ENCODE measurements at regions not wholly inside any gene's neighbourhood (a gene's known extent, or its start where the extent isn't known, plus 50 kb on each side); places are given as distances from the start of the nearest gene placed in this dataset.

DNA sequence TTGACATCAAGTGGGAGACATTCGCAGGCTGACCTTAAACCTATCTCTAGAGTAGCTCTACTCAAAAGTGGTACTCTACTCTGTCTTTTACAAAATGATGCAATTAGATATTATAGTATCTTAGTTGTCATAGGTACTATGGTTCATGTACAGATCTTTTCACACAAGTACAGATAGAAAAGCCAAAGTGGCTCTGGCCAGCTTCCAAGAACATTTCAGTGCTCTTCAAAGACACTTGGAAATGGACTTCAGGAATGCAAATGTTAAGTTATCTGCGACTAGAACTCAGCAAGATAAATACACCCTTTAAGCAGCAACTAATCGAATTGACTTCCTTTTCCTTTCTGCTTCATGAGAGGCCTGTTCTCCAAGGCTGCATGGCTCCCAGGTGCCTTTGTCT lies 718.7 kb upstream of the FAM98A start:
- Histone ChIP-seq H3K9me3 (ENCODE audit: control insufficient read depth in 2 of 2, low read length in 2 of 2) (no peaks in the 10 kb centered on the region), H3K36me3 (ENCODE audit: control insufficient read depth, insufficient read depth, low read length) (no peaks in the 10 kb centered on the region), H3K4me1 (ENCODE audit: control insufficient read depth, insufficient read depth, low read length, poor library complexity, severe bottlenecking) (no peaks in the 10 kb centered on the region), H3K27ac (ENCODE audit: insufficient read depth, low read length, poor library complexity, severe bottlenecking) (no peak overlapping the region), H3K27me3 (ENCODE audit: control insufficient read depth, insufficient read depth, low read length) (no peaks in the 10 kb centered on the region), H3K4me3 (ENCODE audit: low read depth, low read length) (no peak overlapping the region)
- Mint-ChIP-seq H3K4me3 (no peak overlapping the region), H3K9me3 (peaks cover 0 to 5% (median 0%) of the 10 kb centered on the region in 7 donors), H3K27ac (no peak overlapping the region), H3K4me1 (no peaks in the 10 kb centered on the region), H3K36me3 (no peaks in the 10 kb centered on the region), H3K27me3 (no peaks in the 10 kb centered on the region)
- no peak for DNase-seq
- ATAC-seq (ENCODE audit: low read depth in 2 of 2): no peak

DNA sequence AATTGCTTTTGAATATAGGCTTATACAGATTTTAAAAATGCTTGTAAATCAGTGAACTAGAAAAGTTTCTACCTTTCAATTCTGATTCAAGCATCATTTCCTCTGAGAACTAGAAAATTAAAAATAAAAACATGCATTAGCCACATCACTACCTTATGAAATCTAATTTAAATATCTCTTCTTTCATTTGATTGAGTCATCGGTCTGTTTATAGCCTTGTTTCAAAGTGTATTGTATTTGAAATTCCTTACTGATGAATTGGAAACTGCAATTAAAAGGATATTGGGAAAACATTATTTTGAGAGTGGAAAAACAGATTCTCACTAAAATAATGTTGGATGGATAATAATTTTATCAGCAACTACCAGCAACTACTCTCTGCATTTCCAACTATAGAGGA lies 717.7 kb upstream of the FAM98A start:
- no peak for ATAC-seq (ENCODE audit: low read depth in 2 of 2)
- H3K36me3 ChIP-seq (ENCODE audit: control insufficient read depth, insufficient read depth, low read length): no peaks in the 10 kb centered on the region

DNA sequence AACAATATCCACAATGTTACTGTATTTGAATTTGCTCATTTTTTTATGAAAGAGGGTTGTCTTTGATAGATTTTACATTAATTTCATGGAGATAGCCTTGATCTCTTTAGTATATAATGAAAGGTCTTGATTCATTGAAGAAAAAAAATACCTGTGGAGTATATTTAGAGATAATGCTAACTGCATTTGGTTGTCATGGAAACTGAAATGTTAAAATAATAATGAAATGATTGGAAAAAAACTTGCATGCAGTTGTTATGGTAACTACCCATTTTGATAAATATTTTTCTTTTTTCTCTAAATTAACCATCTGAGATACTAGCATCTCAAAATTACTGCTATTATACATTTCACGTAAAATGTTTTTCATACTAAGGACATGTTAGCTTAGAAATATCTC lies 712.7 kb upstream of the FAM98A start:
- Histone ChIP-seq H3K4me1 (ENCODE audit: control insufficient read depth, insufficient read depth, low read length, poor library complexity, severe bottlenecking) (no peaks in the 10 kb centered on the region), H3K27me3 (ENCODE audit: control insufficient read depth, insufficient read depth, low read length) (no peaks in the 10 kb centered on the region), H3K36me3 (ENCODE audit: control insufficient read depth, insufficient read depth, low read length) (no peaks in the 10 kb centered on the region), H3K4me3 (ENCODE audit: low read depth, low read length) (no peak overlapping the region), H3K9me3 (ENCODE audit: control insufficient read depth in 2 of 2, low read length in 2 of 2) (no peaks in the 10 kb centered on the region), H3K27ac (ENCODE audit: insufficient read depth, low read length, poor library complexity, severe bottlenecking) (no peak overlapping the region)
- Mint-ChIP-seq H3K36me3 (no peaks in the 10 kb centered on the region), H3K9me3 (peaks cover 0 to 15% (median 5%) of the 10 kb centered on the region in 7 donors), H3K4me1 (no peaks in the 10 kb centered on the region), H3K27ac (no peak overlapping the region), H3K27me3 (no peaks in the 10 kb centered on the region), H3K4me3 (no peak overlapping the region)
- DNase-seq: no peak
- ATAC-seq (ENCODE audit: low read depth in 2 of 2): no peak

More for the DNA sequence above, 717.7 kb upstream of the FAM98A start:
- H3K4me1 ChIP-seq (ENCODE audit: control insufficient read depth, insufficient read depth, low read length, poor library complexity, severe bottlenecking): no peaks in the 10 kb centered on the region
- Mint-ChIP-seq H3K4me1 (no peaks in the 10 kb centered on the region), H3K4me3 (no peak overlapping the region), H3K27ac (no peak overlapping the region), H3K9me3 (peaks cover 0 to 7% (median 3%) of the 10 kb centered on the region in 7 donors), H3K27me3 (no peaks in the 10 kb centered on the region), H3K36me3 (no peaks in the 10 kb centered on the region)
- no peak overlapping the region for H3K27ac ChIP-seq (ENCODE audit: insufficient read depth, low read length, poor library complexity, severe bottlenecking)
- H3K27me3 ChIP-seq (ENCODE audit: control insufficient read depth, insufficient read depth, low read length): no peaks in the 10 kb centered on the region
- H3K9me3 ChIP-seq (ENCODE audit: control insufficient read depth in 2 of 2, low read length in 2 of 2): no peaks in the 10 kb centered on the region
- no peak overlapping the region for H3K4me3 ChIP-seq (ENCODE audit: low read depth, low read length)
- no peak for DNase-seq

DNA sequence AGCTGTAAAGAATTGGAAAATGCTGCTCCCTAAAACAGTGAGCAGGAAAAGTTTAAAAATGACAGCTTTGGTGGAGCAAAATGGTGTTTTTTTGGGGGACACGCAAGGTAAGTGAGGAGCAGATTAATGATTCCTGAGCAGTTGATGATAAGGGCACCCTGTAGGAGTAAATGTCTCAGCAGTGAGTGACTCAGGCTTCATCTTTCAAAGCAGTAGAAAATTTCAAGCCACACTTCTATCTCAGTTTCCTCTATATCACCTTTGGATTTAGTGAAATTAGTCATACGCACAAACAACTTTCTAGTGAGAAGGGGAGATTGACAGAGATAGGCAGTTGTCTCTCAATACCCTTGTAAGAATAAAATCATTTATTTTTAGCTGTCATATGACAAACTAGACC lies 709.0 kb upstream of the FAM98A start:
- H3K9me3 Mint-ChIP-seq: peaks cover 0 to 21% (median 3%) of the 10 kb centered on the region in 7 donors
- H3K4me1 ChIP-seq (ENCODE audit: control insufficient read depth, insufficient read depth, low read length, poor library complexity, severe bottlenecking): no peaks in the 10 kb centered on the region
- DNase-seq: no peak
- no peak overlapping the region for H3K4me3 ChIP-seq (ENCODE audit: low read depth, low read length)
- no peak overlapping the region for H3K27ac Mint-ChIP-seq
- no peaks in the 10 kb centered on the region for H3K27me3 Mint-ChIP-seq
- H3K4me3 Mint-ChIP-seq: no peak overlapping the region
- H3K36me3 Mint-ChIP-seq: no peaks in the 10 kb centered on the region
- H3K9me3 ChIP-seq (ENCODE audit: control insufficient read depth in 2 of 2, low read length in 2 of 2): no peaks in the 10 kb centered on the region
- no peaks in the 10 kb centered on the region for H3K36me3 ChIP-seq (ENCODE audit: control insufficient read depth, insufficient read depth, low read length)
- no peak for ATAC-seq (ENCODE audit: low read depth in 2 of 2)
- H3K4me1 Mint-ChIP-seq: no peaks in the 10 kb centered on the region
- no peaks in the 10 kb centered on the region for H3K27me3 ChIP-seq (ENCODE audit: control insufficient read depth, insufficient read depth, low read length)
- no peak overlapping the region for H3K27ac ChIP-seq (ENCODE audit: insufficient read depth, low read length, poor library complexity, severe bottlenecking)

DNA sequence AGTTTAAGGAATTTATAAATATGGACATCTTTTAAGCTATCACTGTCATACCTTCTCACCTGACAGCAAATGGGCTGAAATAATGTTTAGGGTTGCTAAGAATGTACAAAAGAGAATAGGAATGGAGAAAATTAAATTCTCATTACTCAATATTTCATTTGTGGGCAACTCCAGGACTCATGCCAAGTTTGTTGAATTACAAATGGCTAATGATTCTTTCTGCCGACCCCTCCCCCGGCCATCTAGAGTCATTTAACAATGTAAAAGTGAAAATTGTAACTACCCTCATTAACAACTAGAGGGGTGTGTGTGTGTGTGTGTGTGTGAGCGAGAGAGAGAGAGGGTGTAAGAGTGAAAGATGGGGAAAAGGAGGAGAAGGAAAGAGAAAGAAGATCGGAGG lies 708.5 kb upstream of the FAM98A start:
- Histone ChIP-seq H3K36me3 (ENCODE audit: control insufficient read depth, insufficient read depth, low read length) (no peaks in the 10 kb centered on the region), H3K4me1 (ENCODE audit: control insufficient read depth, insufficient read depth, low read length, poor library complexity, severe bottlenecking) (no peaks in the 10 kb centered on the region), H3K4me3 (ENCODE audit: low read depth, low read length) (no peak overlapping the region), H3K27me3 (ENCODE audit: control insufficient read depth, insufficient read depth, low read length) (no peaks in the 10 kb centered on the region), H3K27ac (ENCODE audit: insufficient read depth, low read length, poor library complexity, severe bottlenecking) (no peak overlapping the region), H3K9me3 (ENCODE audit: control insufficient read depth in 2 of 2, low read length in 2 of 2) (no peaks in the 10 kb centered on the region)
- DNase-seq (no peak), ATAC-seq (ENCODE audit: low read depth in 2 of 2) (no peak)
- Mint-ChIP-seq H3K4me3 (no peak overlapping the region), H3K27ac (no peak overlapping the region), H3K4me1 (no peaks in the 10 kb centered on the region), H3K27me3 (no peaks in the 10 kb centered on the region), H3K9me3 (peaks cover 0 to 21% (median 3%) of the 10 kb centered on the region in 7 donors), H3K36me3 (no peaks in the 10 kb centered on the region)

DNA sequence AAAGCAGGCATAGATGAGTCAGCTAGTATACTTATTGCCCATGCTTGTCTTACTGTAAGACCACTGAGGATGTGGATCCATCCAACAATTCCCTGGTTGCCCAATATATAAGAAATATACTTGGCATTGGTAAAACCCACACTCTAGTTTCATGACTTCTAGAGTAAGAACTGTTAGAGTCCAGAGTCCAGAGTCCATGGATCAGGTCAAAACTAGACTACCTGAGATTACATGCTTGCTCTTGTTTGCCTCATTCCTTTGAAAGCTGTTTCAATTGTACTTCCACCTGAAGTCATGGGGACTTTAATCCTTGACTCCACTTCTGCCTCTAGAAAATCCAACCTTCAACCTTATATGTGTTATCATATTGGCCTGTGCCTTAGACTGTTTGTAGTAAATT lies 707.6 kb upstream of the FAM98A start:
- Histone ChIP-seq H3K36me3 (ENCODE audit: control insufficient read depth, insufficient read depth, low read length) (no peaks in the 10 kb centered on the region), H3K4me3 (ENCODE audit: low read depth, low read length) (no peak overlapping the region), H3K4me1 (ENCODE audit: control insufficient read depth, insufficient read depth, low read length, poor library complexity, severe bottlenecking) (no peaks in the 10 kb centered on the region), H3K27me3 (ENCODE audit: control insufficient read depth, insufficient read depth, low read length) (no peaks in the 10 kb centered on the region), H3K27ac (ENCODE audit: insufficient read depth, low read length, poor library complexity, severe bottlenecking) (no peak overlapping the region), H3K9me3 (ENCODE audit: control insufficient read depth in 2 of 2, low read length in 2 of 2) (peaks cover 0 to 3% of the 10 kb centered on the region in 2 experiments)
- Mint-ChIP-seq H3K9me3 (peaks cover under 1 to 18% (median 2%) of the 10 kb centered on the region in 7 donors), H3K27ac (no peak overlapping the region), H3K4me1 (no peaks in the 10 kb centered on the region), H3K36me3 (no peaks in the 10 kb centered on the region), H3K4me3 (no peak overlapping the region), H3K27me3 (no peaks in the 10 kb centered on the region)
- no peak for DNase-seq
- no peak for ATAC-seq (ENCODE audit: low read depth in 2 of 2)

DNA sequence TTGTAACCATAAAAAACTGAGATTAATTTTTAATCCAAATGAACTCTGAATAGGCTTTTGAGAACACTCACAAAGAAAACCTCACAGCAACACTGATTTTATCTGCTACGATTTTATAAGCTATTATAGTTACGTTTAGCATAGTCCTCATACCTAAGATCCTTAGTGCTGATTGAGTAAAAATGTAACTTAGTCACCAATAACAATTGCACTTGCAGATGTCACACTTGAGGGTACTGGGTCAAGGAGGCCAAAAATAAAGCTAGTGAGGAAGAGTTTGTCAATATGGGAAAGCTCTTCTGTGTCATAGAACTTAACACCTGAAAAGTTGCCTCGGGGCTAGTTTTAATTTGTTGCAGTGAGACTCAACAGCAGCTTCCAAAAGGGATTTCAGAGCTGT lies 706.5 kb upstream of the FAM98A start:
- no peaks in the 10 kb centered on the region for H3K36me3 Mint-ChIP-seq
- H3K9me3 Mint-ChIP-seq: peaks cover 1 to 18% (median 4%) of the 10 kb centered on the region in 7 donors
- no peak for ATAC-seq (ENCODE audit: low read depth in 2 of 2)
- no peaks in the 10 kb centered on the region for H3K36me3 ChIP-seq (ENCODE audit: control insufficient read depth, insufficient read depth, low read length)
- H3K4me3 Mint-ChIP-seq: no peak overlapping the region
- peaks cover 0 to 3% of the 10 kb centered on the region in 2 experiments for H3K9me3 ChIP-seq (ENCODE audit: control insufficient read depth in 2 of 2, low read length in 2 of 2)
- no peak overlapping the region for H3K27ac Mint-ChIP-seq
- no peaks in the 10 kb centered on the region for H3K27me3 ChIP-seq (ENCODE audit: control insufficient read depth, insufficient read depth, low read length)
- no peaks in the 10 kb centered on the region for H3K4me1 Mint-ChIP-seq
- H3K27ac ChIP-seq (ENCODE audit: insufficient read depth, low read length, poor library complexity, severe bottlenecking): no peak overlapping the region
- no peaks in the 10 kb centered on the region for H3K27me3 Mint-ChIP-seq
- no peak for DNase-seq
- no peaks in the 10 kb centered on the region for H3K4me1 ChIP-seq (ENCODE audit: control insufficient read depth, insufficient read depth, low read length, poor library complexity, severe bottlenecking)
- no peak overlapping the region for H3K4me3 ChIP-seq (ENCODE audit: low read depth, low read length)

DNA sequence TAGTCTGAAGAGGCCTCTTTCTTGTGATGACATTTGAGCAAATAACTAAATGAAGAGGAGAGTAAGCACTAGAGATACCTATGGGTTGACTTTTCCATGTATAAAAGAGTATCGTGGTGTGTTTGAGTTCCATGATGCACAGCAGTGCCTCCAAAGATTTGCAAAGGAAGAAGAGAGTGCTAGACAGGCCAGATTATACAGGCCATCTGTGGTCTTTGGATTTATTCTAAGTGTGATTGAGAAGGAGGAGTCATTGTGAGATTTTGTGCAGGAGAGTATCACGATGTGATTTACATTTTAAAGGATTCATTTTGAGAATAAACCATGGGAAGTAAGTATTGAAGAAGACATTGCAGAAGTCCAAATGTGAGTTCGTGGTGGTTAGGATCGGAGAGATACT lies 695.9 kb upstream of the FAM98A start:
- H3K4me1 ChIP-seq (ENCODE audit: control insufficient read depth, insufficient read depth, low read length, poor library complexity, severe bottlenecking): no peaks in the 10 kb centered on the region
- Mint-ChIP-seq H3K36me3 (no peaks in the 10 kb centered on the region), H3K27ac (no peak overlapping the region), H3K27me3 (no peaks in the 10 kb centered on the region), H3K4me1 (no peaks in the 10 kb centered on the region), H3K4me3 (no peak overlapping the region), H3K9me3 (peaks cover 2 to 10% (median 4%) of the 10 kb centered on the region in 7 donors)
- no peak overlapping the region for H3K4me3 ChIP-seq (ENCODE audit: low read depth, low read length)
- no peaks in the 10 kb centered on the region for H3K9me3 ChIP-seq (ENCODE audit: control insufficient read depth in 2 of 2, low read length in 2 of 2)
- no peak overlapping the region for H3K27ac ChIP-seq (ENCODE audit: insufficient read depth, low read length, poor library complexity, severe bottlenecking)
- H3K36me3 ChIP-seq (ENCODE audit: control insufficient read depth, insufficient read depth, low read length): no peaks in the 10 kb centered on the region
- no peaks in the 10 kb centered on the region for H3K27me3 ChIP-seq (ENCODE audit: control insufficient read depth, insufficient read depth, low read length)
- ATAC-seq (ENCODE audit: low read depth in 2 of 2) (no peak), DNase-seq (no peak)

Measured in CD4-positive, CD25-positive, alpha-beta regulatory T cell (primary cell).